HepG2 (cell line): ENCODE measurements at regions not wholly inside any gene's neighbourhood (a gene's known extent, or its start where the extent isn't known, plus 50 kb on each side); places are given as distances from the start of the nearest gene placed in this dataset.

ENCODE experiments used
- AKAP8 ChIP-seq: sonication (generic); formaldehyde crosslinking; IDR thresholded peaks from 2 replicates; pipeline ENCODE4 v1.5.1; 2020; ENCODE audit warnings: mild to moderate bottlenecking, missing genetic modification reagents
- MED8 ChIP-seq: sonication (generic); formaldehyde crosslinking; IDR thresholded peaks from 2 replicates; pipeline ENCODE4 v1.8.1; 2023; ENCODE audit warnings: mild to moderate bottlenecking, missing genetic modification reagents; ENCODE audit not compliant: insufficient replicate concordance
- NPAS2 ChIP-seq: sonication (generic); formaldehyde crosslinking; IDR thresholded peaks from 2 replicates; pipeline ENCODE4 v1.8.0; 2022; ENCODE audit warnings: mild to moderate bottlenecking, missing genetic modification reagents, borderline replicate concordance
- U2AF2 ChIP-seq: fragments of 200-400 bp; formaldehyde crosslinking; IDR thresholded peaks from 2 replicates; pipeline ENCODE4 v1.6.1; 2017; ENCODE audit warnings: low read depth, mild to moderate bottlenecking, low read length
- ZMYM3 ChIP-seq: sonication (generic); formaldehyde crosslinking; IDR thresholded peaks from 2 replicates; pipeline ENCODE4 v1.5.1; 2020; ENCODE audit warnings: mild to moderate bottlenecking, missing genetic modification reagents
- ZNF282 ChIP-seq: fragments of 450-650 bp; IDR thresholded peaks from 2 replicates; pipeline ENCODE4 v1.6.1; 2018; ENCODE audit not compliant: partially characterized antibody
- ZNF432 ChIP-seq: sonication (generic); formaldehyde crosslinking; IDR thresholded peaks from 2 replicates; pipeline ENCODE4 v1.5.0; 2020; ENCODE audit warnings: missing genetic modification reagents, mild to moderate bottlenecking, borderline replicate concordance
- ZNF607 ChIP-seq: sonication (generic); formaldehyde crosslinking; IDR thresholded peaks from 2 replicates; pipeline ENCODE4 v1.5.1; 2020; ENCODE audit warnings: missing genetic modification reagents, mild to moderate bottlenecking, borderline replicate concordance
- ZNF768 ChIP-seq: sonication (generic); formaldehyde crosslinking; IDR thresholded peaks from 2 replicates; pipeline ENCODE4 v1.4.0; 2020; ENCODE audit warnings: missing genetic modification reagents
- TF ChIP-seq, protein P1 (sequence below): sonication (generic); formaldehyde crosslinking; conservative IDR thresholded peaks from 2 replicates; pipeline ENCODE4 v1.4.0; 2020; ENCODE audit warnings: mild to moderate bottlenecking, missing genetic modification reagents, moderate library complexity
- TF ChIP-seq, protein P2 (sequence below): sonication (generic); formaldehyde crosslinking; IDR thresholded peaks from 2 replicates; pipeline ENCODE4 v1.9.0; 2022; ENCODE audit warnings: low read depth, missing genetic modification reagents
- TF ChIP-seq, protein P3 (sequence below): sonication (generic); formaldehyde crosslinking; IDR thresholded peaks from 2 replicates; pipeline ENCODE4 v1.5.1; 2020; ENCODE audit warnings: missing genetic modification reagents, mild to moderate bottlenecking, borderline replicate concordance
- TF ChIP-seq, protein P4 (sequence below): sonication (generic); formaldehyde crosslinking; IDR thresholded peaks from one replicate; pipeline ENCODE4 v1.5.1; 2020; ENCODE audit warnings: mild to moderate bottlenecking, missing genetic modification reagents; ENCODE audit errors: not compliant biosample characterization

DNA sequence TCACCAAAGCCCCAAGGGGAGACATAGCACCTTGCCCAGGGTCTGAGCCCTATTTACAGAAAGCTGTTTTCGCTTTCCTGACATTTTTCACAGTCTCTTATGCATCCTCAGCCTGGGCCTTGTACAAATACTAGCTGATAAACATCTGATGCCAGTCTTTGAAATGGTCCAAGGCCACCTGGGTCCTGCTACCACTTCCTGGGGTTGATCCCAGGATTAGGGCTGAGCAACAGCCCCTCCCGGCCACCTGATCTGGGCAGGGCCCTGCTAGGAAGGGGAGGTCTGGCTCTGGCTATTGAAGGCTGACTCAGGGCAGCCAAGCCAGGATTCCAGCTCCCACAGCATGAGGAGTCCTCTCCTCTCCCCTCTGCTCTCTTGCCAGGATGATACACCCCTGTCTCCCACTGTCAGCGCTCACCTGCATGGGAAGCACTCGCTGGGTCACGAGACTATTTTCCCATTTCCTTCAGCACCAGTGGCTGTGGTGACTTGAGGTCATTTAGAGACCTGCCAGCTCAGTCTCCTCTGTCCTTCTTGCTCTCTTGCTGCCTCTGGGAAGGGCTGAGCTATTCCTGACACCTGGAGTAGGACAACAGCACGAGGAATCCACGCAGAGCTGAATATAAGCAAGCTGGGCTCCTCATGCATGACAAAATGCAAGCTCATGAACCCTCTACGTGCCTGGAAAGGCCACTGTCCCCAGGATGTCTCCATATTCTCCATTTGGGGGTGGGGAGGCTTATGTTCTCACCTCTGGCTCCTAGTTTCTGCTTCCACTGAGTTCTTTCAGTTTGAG lies 53.0 kb upstream of the LGALSL start (continued):
- TF ChIP-seq, protein P1, sequence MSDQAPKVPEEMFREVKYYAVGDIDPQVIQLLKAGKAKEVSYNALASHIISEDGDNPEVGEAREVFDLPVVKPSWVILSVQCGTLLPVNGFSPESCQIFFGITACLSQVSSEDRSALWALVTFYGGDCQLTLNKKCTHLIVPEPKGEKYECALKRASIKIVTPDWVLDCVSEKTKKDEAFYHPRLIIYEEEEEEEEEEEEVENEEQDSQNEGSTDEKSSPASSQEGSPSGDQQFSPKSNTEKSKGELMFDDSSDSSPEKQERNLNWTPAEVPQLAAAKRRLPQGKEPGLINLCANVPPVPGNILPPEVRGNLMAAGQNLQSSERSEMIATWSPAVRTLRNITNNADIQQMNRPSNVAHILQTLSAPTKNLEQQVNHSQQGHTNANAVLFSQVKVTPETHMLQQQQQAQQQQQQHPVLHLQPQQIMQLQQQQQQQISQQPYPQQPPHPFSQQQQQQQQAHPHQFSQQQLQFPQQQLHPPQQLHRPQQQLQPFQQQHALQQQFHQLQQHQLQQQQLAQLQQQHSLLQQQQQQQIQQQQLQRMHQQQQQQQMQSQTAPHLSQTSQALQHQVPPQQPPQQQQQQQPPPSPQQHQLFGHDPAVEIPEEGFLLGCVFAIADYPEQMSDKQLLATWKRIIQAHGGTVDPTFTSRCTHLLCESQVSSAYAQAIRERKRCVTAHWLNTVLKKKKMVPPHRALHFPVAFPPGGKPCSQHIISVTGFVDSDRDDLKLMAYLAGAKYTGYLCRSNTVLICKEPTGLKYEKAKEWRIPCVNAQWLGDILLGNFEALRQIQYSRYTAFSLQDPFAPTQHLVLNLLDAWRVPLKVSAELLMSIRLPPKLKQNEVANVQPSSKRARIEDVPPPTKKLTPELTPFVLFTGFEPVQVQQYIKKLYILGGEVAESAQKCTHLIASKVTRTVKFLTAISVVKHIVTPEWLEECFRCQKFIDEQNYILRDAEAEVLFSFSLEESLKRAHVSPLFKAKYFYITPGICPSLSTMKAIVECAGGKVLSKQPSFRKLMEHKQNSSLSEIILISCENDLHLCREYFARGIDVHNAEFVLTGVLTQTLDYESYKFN, result peak; percentile 42
- no peak for TF ChIP-seq ZNF282
- TF ChIP-seq ZNF768 (CRISPR knock-in tag), result peak; percentile 54; the same call in 1 of the 2 replicates
- no peak for TF ChIP-seq MED8
- TF ChIP-seq, protein P2, sequence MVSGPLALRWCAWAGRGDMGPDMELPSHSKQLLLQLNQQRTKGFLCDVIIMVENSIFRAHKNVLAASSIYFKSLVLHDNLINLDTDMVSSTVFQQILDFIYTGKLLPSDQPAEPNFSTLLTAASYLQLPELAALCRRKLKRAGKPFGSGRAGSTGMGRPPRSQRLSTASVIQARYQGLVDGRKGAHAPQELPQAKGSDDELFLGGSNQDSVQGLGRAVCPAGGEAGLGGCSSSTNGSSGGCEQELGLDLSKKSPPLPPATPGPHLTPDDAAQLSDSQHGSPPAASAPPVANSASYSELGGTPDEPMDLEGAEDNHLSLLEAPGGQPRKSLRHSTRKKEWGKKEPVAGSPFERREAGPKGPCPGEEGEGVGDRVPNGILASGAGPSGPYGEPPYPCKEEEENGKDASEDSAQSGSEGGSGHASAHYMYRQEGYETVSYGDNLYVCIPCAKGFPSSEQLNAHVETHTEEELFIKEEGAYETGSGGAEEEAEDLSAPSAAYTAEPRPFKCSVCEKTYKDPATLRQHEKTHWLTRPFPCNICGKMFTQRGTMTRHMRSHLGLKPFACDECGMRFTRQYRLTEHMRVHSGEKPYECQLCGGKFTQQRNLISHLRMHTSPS (CRISPR knock-in tag), result peak; percentile 91
- no peak for TF ChIP-seq ZNF432
- TF ChIP-seq ZMYM3 (CRISPR knock-in tag), result no peak
- no peak for TF ChIP-seq ZNF607 (CRISPR knock-in tag)
- TF ChIP-seq AKAP8 (CRISPR knock-in tag), result no peak
- TF ChIP-seq, protein P3, sequence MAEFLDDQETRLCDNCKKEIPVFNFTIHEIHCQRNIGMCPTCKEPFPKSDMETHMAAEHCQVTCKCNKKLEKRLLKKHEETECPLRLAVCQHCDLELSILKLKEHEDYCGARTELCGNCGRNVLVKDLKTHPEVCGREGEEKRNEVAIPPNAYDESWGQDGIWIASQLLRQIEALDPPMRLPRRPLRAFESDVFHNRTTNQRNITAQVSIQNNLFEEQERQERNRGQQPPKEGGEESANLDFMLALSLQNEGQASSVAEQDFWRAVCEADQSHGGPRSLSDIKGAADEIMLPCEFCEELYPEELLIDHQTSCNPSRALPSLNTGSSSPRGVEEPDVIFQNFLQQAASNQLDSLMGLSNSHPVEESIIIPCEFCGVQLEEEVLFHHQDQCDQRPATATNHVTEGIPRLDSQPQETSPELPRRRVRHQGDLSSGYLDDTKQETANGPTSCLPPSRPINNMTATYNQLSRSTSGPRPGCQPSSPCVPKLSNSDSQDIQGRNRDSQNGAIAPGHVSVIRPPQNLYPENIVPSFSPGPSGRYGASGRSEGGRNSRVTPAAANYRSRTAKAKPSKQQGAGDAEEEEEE (CRISPR knock-in tag), result no peak
- TF ChIP-seq, protein P4, sequence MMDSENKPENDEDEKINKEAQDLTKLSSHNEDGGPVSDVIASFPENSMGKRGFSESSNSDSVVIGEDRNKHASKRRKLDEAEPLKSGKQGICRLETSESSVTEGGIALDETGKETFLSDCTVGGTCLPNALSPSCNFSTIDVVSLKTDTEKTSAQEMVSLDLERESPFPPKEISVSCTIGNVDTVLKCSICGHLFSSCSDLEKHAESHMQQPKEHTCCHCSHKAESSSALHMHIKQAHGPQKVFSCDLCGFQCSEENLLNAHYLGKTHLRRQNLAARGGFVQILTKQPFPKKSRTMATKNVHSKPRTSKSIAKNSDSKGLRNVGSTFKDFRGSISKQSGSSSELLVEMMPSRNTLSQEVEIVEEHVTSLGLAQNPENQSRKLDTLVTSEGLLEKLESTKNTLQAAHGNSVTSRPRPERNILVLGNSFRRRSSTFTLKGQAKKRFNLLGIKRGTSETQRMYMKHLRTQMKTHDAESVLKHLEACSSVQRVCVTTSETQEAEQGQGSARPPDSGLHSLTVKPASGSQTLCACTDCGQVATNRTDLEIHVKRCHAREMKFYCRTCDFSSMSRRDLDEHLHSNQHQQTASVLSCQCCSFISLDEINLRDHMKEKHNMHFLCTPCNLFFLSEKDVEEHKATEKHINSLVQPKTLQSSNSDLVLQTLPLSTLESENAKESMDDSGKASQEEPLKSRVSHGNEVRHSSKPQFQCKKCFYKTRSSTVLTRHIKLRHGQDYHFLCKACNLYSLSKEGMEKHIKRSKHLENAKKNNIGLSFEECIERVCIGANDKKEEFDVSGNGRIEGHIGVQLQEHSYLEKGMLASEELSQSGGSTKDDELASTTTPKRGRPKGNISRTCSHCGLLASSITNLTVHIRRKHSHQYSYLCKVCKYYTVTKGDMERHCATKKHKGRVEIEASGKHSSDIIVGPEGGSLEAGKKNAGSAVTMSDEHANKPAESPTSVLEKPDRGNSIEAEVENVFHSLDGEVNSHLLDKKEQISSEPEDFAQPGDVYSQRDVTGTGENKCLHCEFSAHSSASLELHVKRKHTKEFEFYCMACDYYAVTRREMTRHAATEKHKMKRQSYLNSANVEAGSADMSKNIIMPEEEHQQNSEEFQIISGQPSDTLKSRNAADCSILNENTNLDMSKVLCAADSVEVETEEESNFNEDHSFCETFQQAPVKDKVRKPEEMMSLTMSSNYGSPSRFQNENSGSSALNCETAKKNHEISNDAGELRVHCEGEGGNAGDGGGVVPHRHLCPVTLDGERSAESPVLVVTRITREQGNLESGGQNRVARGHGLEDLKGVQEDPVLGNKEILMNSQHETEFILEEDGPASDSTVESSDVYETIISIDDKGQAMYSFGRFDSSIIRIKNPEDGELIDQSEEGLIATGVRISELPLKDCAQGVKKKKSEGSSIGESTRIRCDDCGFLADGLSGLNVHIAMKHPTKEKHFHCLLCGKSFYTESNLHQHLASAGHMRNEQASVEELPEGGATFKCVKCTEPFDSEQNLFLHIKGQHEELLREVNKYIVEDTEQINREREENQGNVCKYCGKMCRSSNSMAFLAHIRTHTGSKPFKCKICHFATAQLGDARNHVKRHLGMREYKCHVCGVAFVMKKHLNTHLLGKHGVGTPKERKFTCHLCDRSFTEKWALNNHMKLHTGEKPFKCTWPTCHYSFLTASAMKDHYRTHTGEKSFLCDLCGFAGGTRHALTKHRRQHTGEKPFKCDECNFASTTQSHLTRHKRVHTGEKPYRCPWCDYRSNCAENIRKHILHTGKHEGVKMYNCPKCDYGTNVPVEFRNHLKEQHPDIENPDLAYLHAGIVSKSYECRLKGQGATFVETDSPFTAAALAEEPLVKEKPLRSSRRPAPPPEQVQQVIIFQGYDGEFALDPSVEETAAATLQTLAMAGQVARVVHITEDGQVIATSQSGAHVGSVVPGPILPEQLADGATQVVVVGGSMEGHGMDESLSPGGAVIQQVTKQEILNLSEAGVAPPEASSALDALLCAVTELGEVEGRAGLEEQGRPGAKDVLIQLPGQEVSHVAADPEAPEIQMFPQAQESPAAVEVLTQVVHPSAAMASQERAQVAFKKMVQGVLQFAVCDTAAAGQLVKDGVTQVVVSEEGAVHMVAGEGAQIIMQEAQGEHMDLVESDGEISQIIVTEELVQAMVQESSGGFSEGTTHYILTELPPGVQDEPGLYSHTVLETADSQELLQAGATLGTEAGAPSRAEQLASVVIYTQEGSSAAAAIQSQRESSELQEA (CRISPR knock-in tag), result no peak
- no peak for TF ChIP-seq NPAS2
- TF ChIP-seq U2AF2, result no peak
